Activated T-helper 2 cell treated with anti-CD3 and anti-CD28 coated beads, Interferon-gamma antibody, Interleukin-2, Interleukin-4, amounts not matched to agents 10 μg/mL and 5 μg/mL and 100 μg/mL, durations not matched to agents 14 hours and 24 hours and 36 hours (primary cell): ENCODE measurements at regions not wholly inside any gene's neighbourhood (a gene's known extent, or its start where the extent isn't known, plus 50 kb on each side); places are given as distances from the start of the nearest gene placed in this dataset.

Experiments used
- DNase-seq: peaks from one replicate; pipeline ENCODE4 v3.0.0; 2021; ENCODE audit warnings: low spot score
- H3K27ac Mint-ChIP-seq: one replicate; pipeline ENCODE4 v1.8.0; 2021; ENCODE audit warnings: mixed read lengths
- H3K27me3 Mint-ChIP-seq: one replicate; pipeline ENCODE4 v1.8.0; 2021; ENCODE audit warnings: low read depth, mixed read lengths
- H3K36me3 Mint-ChIP-seq: one replicate; pipeline ENCODE4 v1.8.0; 2021; ENCODE audit warnings: low read depth, mixed read lengths
- H3K4me1 Mint-ChIP-seq: one replicate; pipeline ENCODE4 v1.8.0; 2021; ENCODE audit warnings: low read depth, mixed read lengths
- H3K4me3 Mint-ChIP-seq: one replicate; pipeline ENCODE4 v1.8.0; 2021; ENCODE audit warnings: low read depth, mild to moderate bottlenecking, moderate library complexity, mixed read lengths
- H3K9me3 Mint-ChIP-seq: one replicate; pipeline ENCODE4 v1.8.0; 2021; ENCODE audit warnings: mixed read lengths
- intact Hi-C: fragments of 100-400 bp; cut with micrococcal nuclease; formaldehyde crosslinking; loops from one replicate; pipeline ENCODE4 v1.15.1; 2023

DNA sequence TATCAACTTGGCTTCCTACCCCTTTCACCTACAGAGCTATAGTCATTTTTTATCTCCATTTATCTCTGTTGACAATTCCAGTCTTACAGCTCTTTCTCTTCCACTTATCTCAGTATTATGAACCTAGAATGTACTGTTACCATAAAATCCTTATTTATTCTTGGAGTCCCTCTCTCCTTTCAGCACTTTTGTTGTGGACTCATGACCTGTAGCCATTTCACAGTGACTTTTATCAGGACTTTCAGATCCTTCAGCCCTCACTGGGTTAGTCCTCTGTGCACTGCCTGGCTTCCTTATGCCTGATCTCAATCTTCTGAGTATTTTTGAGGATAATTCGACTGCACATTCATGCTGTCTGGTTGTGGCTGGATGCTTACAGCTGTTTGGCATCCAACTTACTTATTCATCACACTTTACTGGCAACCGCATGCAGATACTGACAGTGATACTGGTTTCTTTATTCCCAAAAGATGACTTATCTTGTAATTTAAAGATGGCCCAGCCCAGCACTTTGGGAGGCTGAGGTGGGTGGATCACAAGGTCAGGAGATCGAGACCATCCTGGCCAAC, 293.3 kb downstream of the MAN2A1 start:
- Mint-ChIP-seq H3K27ac (no peak overlapping the region), H3K4me1 (no peaks in the 10 kb centered on the region), H3K9me3 (no peaks in the 10 kb centered on the region), H3K4me3 (no peak overlapping the region), H3K27me3 (no peaks in the 10 kb centered on the region), H3K36me3 (no peaks in the 10 kb centered on the region)
- no peak for DNase-seq
- intact Hi-C loops = no loop called here

DNA sequence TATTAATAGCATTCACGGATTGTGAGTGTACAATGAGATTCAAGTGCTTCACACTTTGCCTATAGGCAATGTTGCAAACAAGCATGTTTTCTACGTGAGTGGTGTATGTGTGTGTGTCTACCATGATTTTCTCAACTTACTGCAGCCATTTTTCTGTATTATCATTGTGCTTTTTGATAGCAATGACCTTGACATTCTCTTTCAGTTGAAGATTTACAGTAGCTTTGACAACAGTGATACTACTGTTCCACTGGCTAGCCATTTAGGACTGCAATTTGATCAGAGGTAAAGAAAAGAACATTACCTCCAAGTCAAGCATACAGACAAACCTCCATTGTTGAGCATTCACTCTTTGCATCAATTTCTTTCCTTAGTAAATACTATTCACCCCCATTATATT, 297.0 kb downstream of the MAN2A1 start:
- Mint-ChIP-seq H3K36me3 (no peaks in the 10 kb centered on the region), H3K4me3 (no peak overlapping the region), H3K4me1 (no peaks in the 10 kb centered on the region), H3K9me3 (no peaks in the 10 kb centered on the region), H3K27me3 (no peaks in the 10 kb centered on the region), H3K27ac (no peak overlapping the region)
- no peak for DNase-seq
- intact Hi-C loops = no loop called here

DNA sequence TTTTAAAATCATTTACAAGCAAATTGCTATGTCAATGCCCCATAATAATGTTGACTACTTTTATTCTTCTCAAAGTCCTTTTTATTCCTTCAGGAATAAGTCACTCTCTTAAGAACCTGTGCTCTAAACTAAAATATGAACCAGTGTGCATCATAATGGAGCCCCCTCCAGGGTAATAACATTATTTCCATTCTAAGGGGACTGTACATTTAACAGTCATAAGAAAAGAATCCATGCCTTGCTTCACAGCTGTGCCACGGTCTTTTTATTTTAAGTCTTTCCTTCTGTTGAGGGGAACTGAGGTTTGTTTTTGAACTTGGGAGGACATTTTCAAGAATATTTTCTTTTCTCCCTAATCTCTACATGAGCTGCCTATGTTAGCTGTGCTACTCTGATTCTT, 297.6 kb downstream of the MAN2A1 start:
- no peaks in the 10 kb centered on the region for H3K9me3 Mint-ChIP-seq
- no peaks in the 10 kb centered on the region for H3K36me3 Mint-ChIP-seq
- H3K27me3 Mint-ChIP-seq = no peaks in the 10 kb centered on the region

DNA sequence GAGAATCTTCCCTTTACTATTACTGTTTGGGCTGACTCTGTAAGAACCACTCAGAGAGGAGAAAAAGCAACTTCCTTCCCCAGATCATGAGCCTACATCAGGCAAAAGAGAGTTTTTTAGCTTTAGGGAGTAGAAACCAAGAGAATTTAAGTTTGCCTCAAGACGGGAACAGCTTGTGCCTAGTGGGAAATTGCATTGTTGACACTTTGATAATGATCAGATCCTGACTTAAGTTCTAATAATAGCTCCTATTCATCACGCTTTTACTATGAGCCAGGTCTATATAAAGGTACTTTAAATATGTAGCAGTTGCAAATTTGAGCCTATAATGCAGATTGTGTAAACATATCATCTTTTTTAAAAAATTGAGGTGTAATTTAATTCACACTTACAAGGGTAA, 298.2 kb downstream of the MAN2A1 start:
- intact Hi-C loops = no loop called here
- H3K4me3 Mint-ChIP-seq = no peak overlapping the region
- H3K27ac Mint-ChIP-seq = no peak overlapping the region

More for the DNA sequence above, 297.6 kb downstream of the MAN2A1 start:
- intact Hi-C loops = no loop called here
- no peak overlapping the region for H3K27ac Mint-ChIP-seq
- DNase-seq = no peak
- no peak overlapping the region for H3K4me3 Mint-ChIP-seq
- H3K4me1 Mint-ChIP-seq = no peaks in the 10 kb centered on the region

DNA sequence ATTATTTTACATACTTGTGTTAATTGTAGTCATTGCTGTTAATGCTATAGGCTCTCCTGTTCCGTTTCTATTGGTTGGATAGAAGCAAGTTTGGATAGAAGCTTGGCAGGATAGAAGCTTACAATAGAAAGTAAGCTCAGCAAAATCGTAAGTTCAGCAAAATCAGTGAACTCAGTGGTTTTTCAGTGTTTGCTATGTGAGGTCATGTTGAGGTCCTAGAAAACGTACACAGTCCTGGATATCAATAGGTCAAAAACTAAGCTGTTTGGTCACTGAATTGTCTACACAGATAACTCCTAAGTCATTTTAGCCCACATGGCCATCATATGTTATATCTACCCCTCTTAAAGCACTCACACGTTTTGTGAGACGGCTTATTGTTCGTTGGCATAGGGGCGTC, 299.4 kb downstream of the MAN2A1 start:
- H3K36me3 Mint-ChIP-seq = no peaks in the 10 kb centered on the region
- H3K27me3 Mint-ChIP-seq = no peaks in the 10 kb centered on the region
- DNase-seq = no peak
- H3K27ac Mint-ChIP-seq = no peak overlapping the region
- H3K4me1 Mint-ChIP-seq = no peaks in the 10 kb centered on the region
- H3K4me3 Mint-ChIP-seq = no peak overlapping the region
- intact Hi-C loops = no loop called here
- no peaks in the 10 kb centered on the region for H3K9me3 Mint-ChIP-seq

More for the DNA sequence above, 298.2 kb downstream of the MAN2A1 start:
- DNase-seq = no peak
- H3K27me3 Mint-ChIP-seq = no peaks in the 10 kb centered on the region
- H3K4me1 Mint-ChIP-seq = no peaks in the 10 kb centered on the region
- no peaks in the 10 kb centered on the region for H3K9me3 Mint-ChIP-seq
- no peaks in the 10 kb centered on the region for H3K36me3 Mint-ChIP-seq

DNA sequence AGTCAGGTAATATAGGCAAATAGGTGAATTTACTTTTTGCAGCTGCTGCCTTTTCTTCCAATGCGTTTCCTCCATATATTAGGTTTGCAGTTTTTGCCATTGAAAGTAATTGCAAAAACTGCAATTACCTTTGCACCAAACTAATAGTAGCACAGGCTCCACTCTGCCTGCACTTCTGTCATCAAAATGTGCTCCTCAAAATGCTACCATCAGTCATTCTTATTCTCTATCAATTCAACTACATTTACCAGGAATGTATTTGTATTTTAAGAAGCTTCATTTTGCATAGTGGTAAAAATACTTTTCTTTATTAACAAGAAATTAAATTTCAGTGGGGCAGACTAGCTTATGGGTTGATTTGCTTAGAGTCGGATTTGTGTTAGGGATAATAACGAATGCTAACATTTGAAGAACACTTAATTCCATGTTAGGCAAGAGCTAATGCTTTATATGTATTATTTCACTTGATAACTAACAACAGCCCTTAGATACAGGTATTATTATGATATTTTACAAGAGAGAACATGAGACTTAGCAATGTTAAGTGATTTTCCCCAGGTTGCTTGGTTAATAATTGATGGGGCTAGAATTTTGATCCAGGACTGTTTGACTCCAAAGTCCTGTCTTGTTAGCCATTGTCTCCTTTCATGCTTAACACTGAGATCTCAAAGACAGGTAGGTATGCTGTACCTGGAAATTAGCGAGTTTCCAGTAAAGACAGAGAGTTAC, 300.4 kb downstream of the MAN2A1 start:
- no peaks in the 10 kb centered on the region for H3K36me3 Mint-ChIP-seq
- H3K4me1 Mint-ChIP-seq = no peaks in the 10 kb centered on the region
- intact Hi-C loops = no loop called here
- H3K9me3 Mint-ChIP-seq = no peaks in the 10 kb centered on the region
- no peak overlapping the region for H3K27ac Mint-ChIP-seq
- DNase-seq = no peak
- H3K4me3 Mint-ChIP-seq = no peak overlapping the region
- no peaks in the 10 kb centered on the region for H3K27me3 Mint-ChIP-seq

DNA sequence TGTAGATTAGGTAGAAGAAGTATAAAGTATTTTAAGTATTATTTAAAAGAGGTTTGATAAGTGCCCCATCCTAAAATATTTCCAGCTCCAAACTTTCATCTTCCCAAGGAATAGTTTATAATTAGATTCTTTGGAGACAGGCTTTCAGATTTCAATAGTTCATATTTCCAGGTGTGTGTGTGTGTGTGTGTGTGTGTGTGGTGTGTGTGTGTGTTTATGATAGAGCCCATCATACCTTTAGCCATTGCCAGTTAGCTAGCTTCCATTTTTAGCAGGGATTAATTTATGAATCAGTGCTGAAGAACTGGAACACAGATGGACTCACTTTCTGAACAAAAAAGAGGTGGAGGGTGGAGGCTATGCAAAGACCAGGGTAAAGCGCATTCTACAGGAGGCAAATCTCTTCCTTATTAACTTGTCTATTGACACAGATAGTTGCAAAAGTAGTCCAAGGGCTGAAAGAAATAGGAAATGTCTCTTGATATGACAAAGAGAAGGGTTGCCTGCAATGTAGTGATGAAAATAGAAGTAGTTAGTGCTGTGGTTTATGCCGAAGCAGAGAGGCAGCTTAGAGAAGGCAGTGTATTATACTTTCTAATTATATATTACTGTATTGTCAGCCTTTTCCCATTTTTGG, 301.1 kb downstream of the MAN2A1 start:
- no peaks in the 10 kb centered on the region for H3K9me3 Mint-ChIP-seq
- H3K36me3 Mint-ChIP-seq = no peaks in the 10 kb centered on the region
- intact Hi-C loops = no loop called here
- H3K27me3 Mint-ChIP-seq = no peaks in the 10 kb centered on the region
- H3K27ac Mint-ChIP-seq = no peak overlapping the region
- DNase-seq = no peak
- no peaks in the 10 kb centered on the region for H3K4me1 Mint-ChIP-seq
- no peak overlapping the region for H3K4me3 Mint-ChIP-seq

GRCh38 chr5:109992264-109992915, 302.7 kb downstream of the MAN2A1 start:
- Mint-ChIP-seq H3K27ac (no peak overlapping the region), H3K4me3 (no peak overlapping the region), H3K27me3 (no peaks in the 10 kb centered on the region), H3K9me3 (no peaks in the 10 kb centered on the region), H3K36me3 (no peaks in the 10 kb centered on the region), H3K4me1 (no peaks in the 10 kb centered on the region)
- no peak for DNase-seq
- intact Hi-C loops = no loop called here

GRCh38 chr5:109994135-109994534, 304.4 kb downstream of the MAN2A1 start:
- intact Hi-C loops = no loop called here
- H3K9me3 Mint-ChIP-seq = no peaks in the 10 kb centered on the region
- no peak overlapping the region for H3K4me3 Mint-ChIP-seq
- no peaks in the 10 kb centered on the region for H3K27me3 Mint-ChIP-seq
- no peak for DNase-seq
- H3K4me1 Mint-ChIP-seq = no peaks in the 10 kb centered on the region
- H3K27ac Mint-ChIP-seq = no peak overlapping the region
- H3K36me3 Mint-ChIP-seq = no peaks in the 10 kb centered on the region

DNA sequence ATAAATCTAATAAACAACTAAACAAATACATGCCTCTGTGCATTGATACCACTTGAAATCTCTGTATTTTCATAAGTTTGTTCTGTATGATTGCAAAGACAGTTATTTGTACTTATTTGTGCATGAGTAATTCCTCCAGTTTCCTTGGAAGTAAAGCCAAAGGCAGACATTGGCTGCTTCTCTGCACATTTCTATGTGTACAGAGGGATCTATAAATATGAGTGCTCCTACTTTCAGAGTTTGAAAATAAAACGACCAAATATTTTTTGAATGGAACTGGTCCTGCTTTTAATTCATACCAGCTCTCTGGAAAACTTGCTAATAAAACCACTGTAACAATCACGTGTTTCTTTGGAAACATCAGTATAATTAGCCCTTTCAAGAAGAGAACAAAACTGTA, 306.5 kb downstream of the MAN2A1 start:
- no peak for DNase-seq
- H3K9me3 Mint-ChIP-seq = no peaks in the 10 kb centered on the region
- no peaks in the 10 kb centered on the region for H3K27me3 Mint-ChIP-seq
- intact Hi-C loops = no loop called here
- H3K36me3 Mint-ChIP-seq = no peaks in the 10 kb centered on the region
- H3K4me1 Mint-ChIP-seq = no peaks in the 10 kb centered on the region
- H3K4me3 Mint-ChIP-seq = no peak overlapping the region
- no peak overlapping the region for H3K27ac Mint-ChIP-seq

DNA sequence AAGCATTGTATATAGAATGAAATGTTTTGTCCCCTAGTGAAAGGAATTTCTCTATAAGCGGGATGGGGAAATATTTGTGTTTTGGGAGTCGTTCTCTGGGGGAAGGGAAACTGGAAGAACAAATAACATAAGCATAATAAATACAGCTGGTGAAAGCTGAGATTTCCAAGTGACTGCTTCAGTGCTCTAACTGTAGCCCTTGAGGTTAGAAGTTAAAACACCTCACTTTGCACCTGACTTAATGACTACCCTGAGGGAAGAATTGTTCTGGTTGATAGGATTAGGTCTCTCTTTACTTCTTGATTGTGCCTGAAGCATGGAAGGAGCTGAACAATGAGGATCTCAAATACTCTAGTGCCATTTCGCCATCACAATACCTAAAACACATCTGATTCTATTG, 307.4 kb downstream of the MAN2A1 start:
- Mint-ChIP-seq H3K9me3 (no peaks in the 10 kb centered on the region), H3K27ac (no peak overlapping the region), H3K4me3 (no peak overlapping the region), H3K27me3 (no peaks in the 10 kb centered on the region), H3K36me3 (no peaks in the 10 kb centered on the region), H3K4me1 (no peaks in the 10 kb centered on the region)
- DNase-seq = no peak
- intact Hi-C loops = no loop called here

GRCh38 chr5:109998208-109998607, 308.5 kb downstream of the MAN2A1 start:
- intact Hi-C loops = no loop called here
- DNase-seq = no peak
- Mint-ChIP-seq H3K36me3 (no peaks in the 10 kb centered on the region), H3K27me3 (no peaks in the 10 kb centered on the region), H3K27ac (no peak overlapping the region), H3K9me3 (no peaks in the 10 kb centered on the region), H3K4me3 (no peak overlapping the region), H3K4me1 (no peaks in the 10 kb centered on the region)

GRCh38 chr5:109998726-109999125, 309.0 kb downstream of the MAN2A1 start:
- no peaks in the 10 kb centered on the region for H3K27me3 Mint-ChIP-seq
- no peaks in the 10 kb centered on the region for H3K36me3 Mint-ChIP-seq
- no peak overlapping the region for H3K27ac Mint-ChIP-seq
- H3K4me3 Mint-ChIP-seq = no peak overlapping the region
- no peaks in the 10 kb centered on the region for H3K4me1 Mint-ChIP-seq
- no peak for DNase-seq
- no peaks in the 10 kb centered on the region for H3K9me3 Mint-ChIP-seq
- intact Hi-C loops = no loop called here
